ENCODE measurements at regions not wholly inside any gene's neighbourhood (a gene's known extent, or its start where the extent isn't known, plus 50 kb on each side); places are given as distances from the start of the nearest gene placed in this dataset.

DNA sequence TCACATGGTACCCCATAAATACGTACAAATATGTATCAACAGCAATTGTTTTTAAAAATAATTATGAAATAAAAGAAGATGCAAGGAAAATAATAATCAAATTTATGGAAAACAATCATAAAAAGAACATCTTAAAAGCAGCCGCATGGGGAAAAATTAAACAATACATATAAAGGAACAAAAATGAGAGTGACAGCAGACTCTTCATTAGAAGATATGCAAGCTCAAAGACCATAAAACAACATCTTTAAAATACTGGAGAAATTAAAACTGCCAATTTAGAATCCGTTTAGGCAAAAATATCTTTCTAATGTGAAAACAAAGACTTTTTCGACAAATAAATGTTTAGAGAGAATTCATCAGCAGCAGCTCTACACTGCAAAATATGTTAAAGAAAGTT, 190.6 kb upstream of the C11orf58 start:
- TF ChIP-seq, protein P1, sequence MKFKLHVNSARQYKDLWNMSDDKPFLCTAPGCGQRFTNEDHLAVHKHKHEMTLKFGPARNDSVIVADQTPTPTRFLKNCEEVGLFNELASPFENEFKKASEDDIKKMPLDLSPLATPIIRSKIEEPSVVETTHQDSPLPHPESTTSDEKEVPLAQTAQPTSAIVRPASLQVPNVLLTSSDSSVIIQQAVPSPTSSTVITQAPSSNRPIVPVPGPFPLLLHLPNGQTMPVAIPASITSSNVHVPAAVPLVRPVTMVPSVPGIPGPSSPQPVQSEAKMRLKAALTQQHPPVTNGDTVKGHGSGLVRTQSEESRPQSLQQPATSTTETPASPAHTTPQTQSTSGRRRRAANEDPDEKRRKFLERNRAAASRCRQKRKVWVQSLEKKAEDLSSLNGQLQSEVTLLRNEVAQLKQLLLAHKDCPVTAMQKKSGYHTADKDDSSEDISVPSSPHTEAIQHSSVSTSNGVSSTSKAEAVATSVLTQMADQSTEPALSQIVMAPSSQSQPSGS (tag by site-specific recombination; IDR thresholded peaks at IDR 0.05; ENCODE audit: low read depth), result no peak
- TF ChIP-seq ZNF19 (tag by site-specific recombination; IDR thresholded peaks at IDR 0.05; ENCODE audit: low read depth) (no peak), ZNF629 (tag by site-specific recombination; IDR thresholded peaks at IDR 0.05) (no peak), ZNF292 (tag by site-specific recombination; IDR thresholded peaks at IDR 0.05; ENCODE audit: borderline replicate concordance, low read depth) (no peak), SP7 (tag by site-specific recombination; IDR thresholded peaks at IDR 0.05) (no peak), ZNF24 (tag by site-specific recombination; IDR thresholded peaks at IDR 0.05) (no peak)
- TF ChIP-seq, protein P2, sequence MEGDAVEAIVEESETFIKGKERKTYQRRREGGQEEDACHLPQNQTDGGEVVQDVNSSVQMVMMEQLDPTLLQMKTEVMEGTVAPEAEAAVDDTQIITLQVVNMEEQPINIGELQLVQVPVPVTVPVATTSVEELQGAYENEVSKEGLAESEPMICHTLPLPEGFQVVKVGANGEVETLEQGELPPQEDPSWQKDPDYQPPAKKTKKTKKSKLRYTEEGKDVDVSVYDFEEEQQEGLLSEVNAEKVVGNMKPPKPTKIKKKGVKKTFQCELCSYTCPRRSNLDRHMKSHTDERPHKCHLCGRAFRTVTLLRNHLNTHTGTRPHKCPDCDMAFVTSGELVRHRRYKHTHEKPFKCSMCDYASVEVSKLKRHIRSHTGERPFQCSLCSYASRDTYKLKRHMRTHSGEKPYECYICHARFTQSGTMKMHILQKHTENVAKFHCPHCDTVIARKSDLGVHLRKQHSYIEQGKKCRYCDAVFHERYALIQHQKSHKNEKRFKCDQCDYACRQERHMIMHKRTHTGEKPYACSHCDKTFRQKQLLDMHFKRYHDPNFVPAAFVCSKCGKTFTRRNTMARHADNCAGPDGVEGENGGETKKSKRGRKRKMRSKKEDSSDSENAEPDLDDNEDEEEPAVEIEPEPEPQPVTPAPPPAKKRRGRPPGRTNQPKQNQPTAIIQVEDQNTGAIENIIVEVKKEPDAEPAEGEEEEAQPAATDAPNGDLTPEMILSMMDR (tag by site-specific recombination; IDR thresholded peaks at IDR 0.05), result no peak
- TF ChIP-seq, protein P3, sequence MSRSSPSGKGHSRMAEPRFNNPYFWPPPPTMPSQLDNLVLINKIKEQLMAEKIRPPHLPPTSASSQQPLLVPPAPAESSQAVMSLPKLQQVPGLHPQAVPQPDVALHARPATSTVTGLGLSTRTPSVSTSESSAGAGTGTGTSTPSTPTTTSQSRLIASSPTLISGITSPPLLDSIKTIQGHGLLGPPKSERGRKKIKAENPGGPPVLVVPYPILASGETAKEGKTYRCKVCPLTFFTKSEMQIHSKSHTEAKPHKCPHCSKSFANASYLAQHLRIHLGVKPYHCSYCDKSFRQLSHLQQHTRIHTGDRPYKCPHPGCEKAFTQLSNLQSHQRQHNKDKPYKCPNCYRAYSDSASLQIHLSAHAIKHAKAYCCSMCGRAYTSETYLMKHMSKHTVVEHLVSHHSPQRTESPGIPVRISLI (tag by site-specific recombination; IDR thresholded peaks at IDR 0.05), result no peak
- TF ChIP-seq, protein P4, sequence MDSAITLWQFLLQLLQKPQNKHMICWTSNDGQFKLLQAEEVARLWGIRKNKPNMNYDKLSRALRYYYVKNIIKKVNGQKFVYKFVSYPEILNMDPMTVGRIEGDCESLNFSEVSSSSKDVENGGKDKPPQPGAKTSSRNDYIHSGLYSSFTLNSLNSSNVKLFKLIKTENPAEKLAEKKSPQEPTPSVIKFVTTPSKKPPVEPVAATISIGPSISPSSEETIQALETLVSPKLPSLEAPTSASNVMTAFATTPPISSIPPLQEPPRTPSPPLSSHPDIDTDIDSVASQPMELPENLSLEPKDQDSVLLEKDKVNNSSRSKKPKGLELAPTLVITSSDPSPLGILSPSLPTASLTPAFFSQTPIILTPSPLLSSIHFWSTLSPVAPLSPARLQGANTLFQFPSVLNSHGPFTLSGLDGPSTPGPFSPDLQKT (IDR thresholded peaks at IDR 0.05; ENCODE audit: borderline replicate concordance, low read depth, low read length), result no peak
- TF ChIP-seq, protein P5, sequence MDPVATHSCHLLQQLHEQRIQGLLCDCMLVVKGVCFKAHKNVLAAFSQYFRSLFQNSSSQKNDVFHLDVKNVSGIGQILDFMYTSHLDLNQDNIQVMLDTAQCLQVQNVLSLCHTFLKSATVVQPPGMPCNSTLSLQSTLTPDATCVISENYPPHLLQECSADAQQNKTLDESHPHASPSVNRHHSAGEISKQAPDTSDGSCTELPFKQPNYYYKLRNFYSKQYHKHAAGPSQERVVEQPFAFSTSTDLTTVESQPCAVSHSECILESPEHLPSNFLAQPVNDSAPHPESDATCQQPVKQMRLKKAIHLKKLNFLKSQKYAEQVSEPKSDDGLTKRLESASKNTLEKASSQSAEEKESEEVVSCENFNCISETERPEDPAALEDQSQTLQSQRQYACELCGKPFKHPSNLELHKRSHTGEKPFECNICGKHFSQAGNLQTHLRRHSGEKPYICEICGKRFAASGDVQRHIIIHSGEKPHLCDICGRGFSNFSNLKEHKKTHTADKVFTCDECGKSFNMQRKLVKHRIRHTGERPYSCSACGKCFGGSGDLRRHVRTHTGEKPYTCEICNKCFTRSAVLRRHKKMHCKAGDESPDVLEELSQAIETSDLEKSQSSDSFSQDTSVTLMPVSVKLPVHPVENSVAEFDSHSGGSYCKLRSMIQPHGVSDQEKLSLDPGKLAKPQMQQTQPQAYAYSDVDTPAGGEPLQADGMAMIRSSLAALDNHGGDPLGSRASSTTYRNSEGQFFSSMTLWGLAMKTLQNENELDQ (tag by site-specific recombination; IDR thresholded peaks at IDR 0.05; ENCODE audit: low read depth), result no peak
